Hepatocyte (in vitro differentiated cells): ENCODE measurements at regions not wholly inside any gene's neighbourhood (a gene's known extent, or its start where the extent isn't known, plus 50 kb on each side); places are given as distances from the start of the nearest gene placed in this dataset.

Experiments
- DNase-seq: peaks from one replicate; pipeline ENCODE4 v3.0.0-alpha.2; 2016; ENCODE audit warnings: low spot score
- H2AFZ ChIP-seq: fragments of 200-600 bp; sonication (generic); 2 replicates; pipeline ENCODE4 v1.6.0; 2016; ENCODE audit warnings: antibody characterized with exemption, mild to moderate bottlenecking
- H3K27ac ChIP-seq: fragments of 200-600 bp; sonication (generic); 2 replicates; pipeline ENCODE4 v1.5.1; 2016; ENCODE audit warnings: mild to moderate bottlenecking
- H3K27me3 ChIP-seq: fragments of 200-600 bp; sonication (generic); 2 replicates; pipeline ENCODE4 v1.6.1; 2016
- H3K36me3 ChIP-seq: fragments of 200-600 bp; sonication (generic); replicated peaks from 2 replicates; pipeline ENCODE4 v1.5.1; 2016; ENCODE audit warnings: low read depth; ENCODE audit not compliant: insufficient read depth
- H3K4me1 ChIP-seq: fragments of 200-600 bp; sonication (generic); 2 replicates; pipeline ENCODE4 v1.5.1; 2016; ENCODE audit warnings: mild to moderate bottlenecking, moderate library complexity; ENCODE audit not compliant: insufficient read depth
- H3K4me2 ChIP-seq: fragments of 200-600 bp; sonication (generic); 2 replicates; pipeline ENCODE4 v1.6.0; 2016
- H3K4me3 ChIP-seq: fragments of 200-600 bp; sonication (generic); 2 replicates; pipeline ENCODE4 v1.5.1; 2016; ENCODE audit warnings: mild to moderate bottlenecking
- H3K79me2 ChIP-seq: fragments of 200-600 bp; sonication (generic); 2 replicates; pipeline ENCODE4 v1.6.0; 2017; ENCODE audit warnings: mild to moderate bottlenecking
- H3K9me2 ChIP-seq: fragments of 200-600 bp; sonication (generic); replicated peaks from 2 replicates; pipeline ENCODE4 v1.6.0; 2017; ENCODE audit warnings: mild to moderate bottlenecking; ENCODE audit not compliant: insufficient read depth
- H3K9me3 ChIP-seq: fragments of 200-600 bp; sonication (generic); 2 replicates; pipeline ENCODE4 v1.5.1; 2016; ENCODE audit warnings: low read depth, mild to moderate bottlenecking
- H4K20me1 ChIP-seq: fragments of 200-600 bp; sonication (generic); 2 replicates; pipeline ENCODE4 v1.6.0; 2016; ENCODE audit warnings: mild to moderate bottlenecking; ENCODE audit not compliant: insufficient read depth, poor library complexity, severe bottlenecking
- EZH2 ChIP-seq: fragments of 200-600 bp; sonication (generic); IDR thresholded peaks from 2 replicates; pipeline ENCODE4 v1.6.1; 2016; ENCODE audit warnings: antibody characterized with exemption, mild to moderate bottlenecking, borderline replicate concordance
- EZH2phosphoT487 ChIP-seq: fragments of 200-600 bp; sonication (generic); IDR thresholded peaks from one replicate; pipeline ENCODE4 v1.6.1; 2018; ENCODE audit warnings: antibody characterized with exemption, mild to moderate bottlenecking, low read depth, moderate library complexity; ENCODE audit not compliant: unreplicated experiment, severe bottlenecking
- WGBS: methylation state at CpG from one replicate; pipeline ENCODE4 v1.1.6; 2016; ENCODE audit warnings: low lambda C conversion rate; ENCODE audit errors: missing lambda C conversion rate; 5-methylcytosine and 5-hydroxymethylcytosine counted together
- TF ChIP-seq, protein P1 (sequence below): fragments of 200-600 bp; sonication (generic); IDR thresholded peaks from 2 replicates; pipeline ENCODE4 v1.5.1; 2016; ENCODE audit warnings: antibody characterized with exemption, mild to moderate bottlenecking; ENCODE audit not compliant: poor library complexity

DNA sequence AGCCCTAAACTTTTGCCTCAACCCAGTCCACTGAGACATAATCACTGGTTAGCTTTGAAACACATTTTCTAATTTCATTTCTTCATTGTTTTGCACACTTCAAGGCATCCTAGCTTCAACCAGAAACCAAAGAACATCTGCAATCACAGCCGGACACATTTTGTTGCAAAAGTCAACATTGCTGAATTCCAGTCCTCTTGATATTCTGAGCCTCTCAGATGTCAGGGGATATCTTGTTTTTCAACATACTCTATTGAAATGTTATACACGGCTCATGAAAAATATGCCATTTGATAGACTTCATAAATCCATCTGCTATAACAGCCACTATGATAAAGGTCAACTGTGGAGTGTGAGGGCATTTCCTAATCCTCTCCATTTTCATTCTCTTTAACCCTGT, 241.6 kb upstream of the PUDP start:
- Histone ChIP-seq H3K4me1 (no peaks in the 10 kb centered on the region), H3K4me2 (no peak overlapping the region), H3K27me3 (no peaks in the 10 kb centered on the region), H3K36me3 (no peaks in the 10 kb centered on the region), H3K4me3 (no peak overlapping the region), H2AFZ (no peak overlapping the region), H3K9me3 (no peaks in the 10 kb centered on the region), H3K27ac (no peak overlapping the region), H3K9me2 (no peaks in the 10 kb centered on the region), H4K20me1 (no peaks in the 10 kb centered on the region), H3K79me2 (no peaks in the 10 kb centered on the region)
- DNase-seq, result no peak
- TF ChIP-seq EZH2phosphoT487, result no peak
- TF ChIP-seq, protein P1, sequence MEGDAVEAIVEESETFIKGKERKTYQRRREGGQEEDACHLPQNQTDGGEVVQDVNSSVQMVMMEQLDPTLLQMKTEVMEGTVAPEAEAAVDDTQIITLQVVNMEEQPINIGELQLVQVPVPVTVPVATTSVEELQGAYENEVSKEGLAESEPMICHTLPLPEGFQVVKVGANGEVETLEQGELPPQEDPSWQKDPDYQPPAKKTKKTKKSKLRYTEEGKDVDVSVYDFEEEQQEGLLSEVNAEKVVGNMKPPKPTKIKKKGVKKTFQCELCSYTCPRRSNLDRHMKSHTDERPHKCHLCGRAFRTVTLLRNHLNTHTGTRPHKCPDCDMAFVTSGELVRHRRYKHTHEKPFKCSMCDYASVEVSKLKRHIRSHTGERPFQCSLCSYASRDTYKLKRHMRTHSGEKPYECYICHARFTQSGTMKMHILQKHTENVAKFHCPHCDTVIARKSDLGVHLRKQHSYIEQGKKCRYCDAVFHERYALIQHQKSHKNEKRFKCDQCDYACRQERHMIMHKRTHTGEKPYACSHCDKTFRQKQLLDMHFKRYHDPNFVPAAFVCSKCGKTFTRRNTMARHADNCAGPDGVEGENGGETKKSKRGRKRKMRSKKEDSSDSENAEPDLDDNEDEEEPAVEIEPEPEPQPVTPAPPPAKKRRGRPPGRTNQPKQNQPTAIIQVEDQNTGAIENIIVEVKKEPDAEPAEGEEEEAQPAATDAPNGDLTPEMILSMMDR, result no peak
- WGBS, result 61% methylated on average over 2 of the region's 2 CpGs

DNA sequence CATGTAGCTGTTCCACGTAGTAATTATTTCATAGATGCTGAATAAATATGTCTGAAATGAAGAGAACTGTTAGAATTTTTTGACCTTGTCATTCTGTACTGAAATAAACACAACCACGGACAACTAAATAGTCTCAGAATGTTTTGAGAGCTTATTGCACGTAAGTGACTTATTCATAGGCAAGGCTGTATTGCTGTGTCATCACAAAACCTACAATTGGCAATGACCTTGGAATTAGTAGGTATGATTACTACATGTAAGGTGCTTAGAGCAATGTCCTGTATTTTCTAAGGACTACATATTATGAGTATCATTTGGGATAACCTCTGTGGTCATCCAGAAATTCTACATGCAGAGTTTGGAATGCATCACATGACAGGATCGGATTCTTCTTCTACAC, 237.2 kb upstream of the PUDP start:
- H3K4me1 ChIP-seq, result no peaks in the 10 kb centered on the region
- H4K20me1 ChIP-seq, result no peaks in the 10 kb centered on the region
- no peak overlapping the region for H2AFZ ChIP-seq
- no peaks in the 10 kb centered on the region for H3K79me2 ChIP-seq
- H3K4me2 ChIP-seq, result no peak overlapping the region
- H3K36me3 ChIP-seq, result no peaks in the 10 kb centered on the region
- WGBS, result 70% methylated on average over 4 of the region's 4 CpGs
- no peaks in the 10 kb centered on the region for H3K9me3 ChIP-seq
- no peaks in the 10 kb centered on the region for H3K9me2 ChIP-seq
- TF ChIP-seq, protein P1, result no peak
- TF ChIP-seq EZH2 (no peak), EZH2phosphoT487 (no peak)
- no peak for DNase-seq
- no peaks in the 10 kb centered on the region for H3K27me3 ChIP-seq
- H3K4me3 ChIP-seq, result no peak overlapping the region
- no peak overlapping the region for H3K27ac ChIP-seq

DNA sequence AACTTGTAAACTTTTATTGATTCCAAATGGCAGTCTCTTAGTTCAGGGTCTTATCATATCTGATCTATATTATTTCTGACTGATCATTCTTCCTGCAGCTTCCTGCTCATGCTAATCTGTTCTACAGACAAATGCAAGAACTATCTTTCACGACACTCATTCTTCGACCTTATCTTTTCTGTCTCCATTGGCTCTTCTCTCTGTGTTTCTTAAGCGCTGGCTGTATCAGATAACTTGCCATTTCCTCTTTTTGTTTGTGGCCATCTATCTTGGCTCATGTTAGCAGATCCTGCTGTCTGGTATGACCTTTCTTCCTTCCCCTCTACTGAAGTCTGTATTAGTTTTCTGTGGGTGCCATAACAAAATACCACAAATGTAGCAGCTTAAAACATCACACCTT, 230.5 kb upstream of the PUDP start:
- Histone ChIP-seq H3K27me3 (no peaks in the 10 kb centered on the region), H3K36me3 (no peaks in the 10 kb centered on the region), H3K4me2 (no peak overlapping the region), H3K4me1 (no peaks in the 10 kb centered on the region), H2AFZ (no peak overlapping the region), H3K9me3 (no peaks in the 10 kb centered on the region), H3K79me2 (no peaks in the 10 kb centered on the region), H4K20me1 (no peaks in the 10 kb centered on the region), H3K9me2 (no peaks in the 10 kb centered on the region), H3K4me3 (no peak overlapping the region), H3K27ac (no peak overlapping the region)
- no peak for DNase-seq
- WGBS, result 74% methylated on average over 3 of the region's 3 CpGs
- TF ChIP-seq, protein P1, result no peak
- TF ChIP-seq EZH2phosphoT487, result no peak
- TF ChIP-seq EZH2, result no peak

DNA sequence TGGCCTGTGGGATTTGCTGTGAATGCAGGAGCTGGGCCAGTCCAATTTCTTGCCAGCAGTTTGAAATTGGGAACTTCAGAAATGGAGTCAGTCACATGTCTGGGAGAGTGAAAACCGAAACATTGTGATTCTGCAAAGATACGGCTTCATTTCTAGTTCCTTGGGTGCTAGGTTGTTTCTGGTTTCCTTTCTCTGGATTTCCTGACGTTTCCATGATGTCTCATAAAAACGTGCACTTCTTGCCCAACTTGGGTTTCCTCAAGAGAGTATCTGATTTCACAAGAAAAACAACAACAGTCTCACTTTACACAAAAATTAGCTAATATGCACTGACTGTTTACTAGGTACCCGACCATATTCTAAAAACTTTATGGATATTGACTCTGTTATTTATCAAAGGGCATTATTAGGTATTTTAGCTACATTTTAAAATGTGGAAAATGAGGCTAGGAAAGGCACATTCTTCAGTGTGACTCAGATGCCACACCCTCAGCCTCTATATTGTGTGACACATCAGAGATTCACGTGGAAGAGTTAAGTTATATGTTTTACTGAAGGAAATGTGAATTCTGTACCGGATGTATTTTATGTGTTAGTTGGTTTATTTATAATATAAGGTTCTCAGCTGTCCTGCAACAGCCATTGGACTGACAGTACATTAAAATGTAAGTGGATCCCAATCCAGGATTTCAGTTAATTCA, 225.0 kb upstream of the PUDP start:
- H3K27ac ChIP-seq, result no peak overlapping the region
- no peaks in the 10 kb centered on the region for H3K36me3 ChIP-seq
- WGBS, result 49% methylated on average over 7 of the region's 7 CpGs
- H3K9me2 ChIP-seq, result no peaks in the 10 kb centered on the region
- H3K4me3 ChIP-seq, result no peak overlapping the region
- DNase-seq, result no peak
- H3K4me1 ChIP-seq, result no peaks in the 10 kb centered on the region
- H2AFZ ChIP-seq, result no peak overlapping the region
- H3K9me3 ChIP-seq, result no peaks in the 10 kb centered on the region
- H3K27me3 ChIP-seq, result no peaks in the 10 kb centered on the region
- H3K4me2 ChIP-seq, result no peak overlapping the region
- H3K79me2 ChIP-seq, result no peaks in the 10 kb centered on the region
- no peaks in the 10 kb centered on the region for H4K20me1 ChIP-seq
- no peak for TF ChIP-seq EZH2phosphoT487
- TF ChIP-seq, protein P1, result no peak
- no peak for TF ChIP-seq EZH2
